CD4-positive, alpha-beta T cell (primary cell): ENCODE measurements at regions not wholly inside any gene's neighbourhood (a gene's known extent, or its start where the extent isn't known, plus 50 kb on each side); places are given as distances from the start of the nearest gene placed in this dataset.

Experiments
- ATAC-seq: fragments of 200-7000 bp; cut with Tn5 transposase; one replicate; pipeline ENCODE4 v1.10.0; 2022; ENCODE audit warnings: mild to moderate bottlenecking; ENCODE audit not compliant: poor library complexity
- CTCF ChIA-PET: fragments of 350-600 bp; sonication (Branson Sonifier 250); formaldehyde crosslinking; loops from one replicate; lab custom pipeline; 2021; ENCODE audit warnings: antibody characterized with exemption, inconsistent platforms; lab: Charles Lee
- POLR2A ChIA-PET: fragments of 350-600 bp; sonication (Branson Sonifier 250); formaldehyde crosslinking; loops from one replicate; lab custom pipeline; 2021; ENCODE audit warnings: antibody characterized with exemption, inconsistent platforms; lab: Charles Lee
- DNase-seq, 14 experiments: peaks; one replicate each; pipeline ENCODE4 v3.0.0-alpha.2; 2013 to 2020; ENCODE audit warnings: mixed read lengths in 2 of 14
- H3K27ac ChIP-seq, 2 donors: one replicate each; pipeline versions ENCODE4 v1.5.1 to v1.7.0; 2013; ENCODE audit warnings: low read length in 2 of 2, low read depth in 1 of 2, mild to moderate bottlenecking in 1 of 2
- H3K27me3 ChIP-seq, 2 experiments: 1 replicate in 1 of 2; 2 replicates in 1 of 2; pipeline versions ENCODE4 v1.6.1 to v1.7.0; 2013; ENCODE audit warnings: low read length in 2 of 2, control low read depth in 1 of 2, mild to moderate bottlenecking in 1 of 2, moderate library complexity in 1 of 2; ENCODE audit not compliant: insufficient read depth in 2 of 2, control insufficient read depth in 1 of 2
- H3K36me3 ChIP-seq: one replicate; pipeline ENCODE4 v1.6.1; 2013; ENCODE audit warnings: low read length, control low read depth; ENCODE audit not compliant: insufficient read depth
- H3K4me1 ChIP-seq: one replicate; pipeline ENCODE4 v1.6.1; 2013; ENCODE audit warnings: low read length, control low read depth; ENCODE audit not compliant: insufficient read depth
- H3K4me3 ChIP-seq: one replicate; pipeline ENCODE4 v1.5.1; 2013; ENCODE audit warnings: mild to moderate bottlenecking, low read length, moderate library complexity
- H3K9me3 ChIP-seq, 2 experiments: 1 replicate in 1 of 2; 2 replicates in 1 of 2; pipeline versions ENCODE4 v1.6.1 to v1.7.0; 2013; ENCODE audit warnings: low read length in 2 of 2, mild to moderate bottlenecking in 2 of 2, control low read depth in 1 of 2, moderate library complexity in 1 of 2; ENCODE audit not compliant: control insufficient read depth in 1 of 2, insufficient read depth in 1 of 2
- H3K27ac Mint-ChIP-seq: one replicate; pipeline ENCODE4 v1.8.0; 2020; ENCODE audit warnings: mixed read lengths
- H3K27me3 Mint-ChIP-seq: one replicate; pipeline ENCODE4 v1.8.0; 2021; ENCODE audit warnings: mixed read lengths
- H3K36me3 Mint-ChIP-seq: one replicate; pipeline ENCODE4 v1.8.0; 2021; ENCODE audit warnings: low read depth, mixed read lengths
- H3K4me1 Mint-ChIP-seq: one replicate; pipeline ENCODE4 v1.8.0; 2021; ENCODE audit warnings: low read depth, mixed read lengths
- H3K4me3 Mint-ChIP-seq: one replicate; pipeline ENCODE4 v1.8.0; 2020; ENCODE audit warnings: mild to moderate bottlenecking, mixed read lengths
- H3K9me3 Mint-ChIP-seq: one replicate; pipeline ENCODE4 v1.8.0; 2020; ENCODE audit warnings: mixed read lengths
- CTCF ChIP-seq: fragments of 200-600 bp; IDR thresholded peaks from one replicate; pipeline ENCODE4 v1.8.0; 2022; ENCODE audit warnings: antibody characterized with exemption, mild to moderate bottlenecking
- intact Hi-C, 2 experiments: fragments of 100-400 bp; cut with DNase I in 1 of 2; cut with micrococcal nuclease in 1 of 2; formaldehyde crosslinking; loops; one replicate each; pipeline versions ENCODE4 v1.15.1 to v1.9.0; 2023 to 2025; cut with DNase I, micrococcal nuclease

GRCh38 chr4:108314900-108315589 is 146.3 kb upstream of the LEF1 start:
- H3K4me3 ChIP-seq = no peak overlapping the region
- Mint-ChIP-seq H3K27me3 (no peaks in the 10 kb centered on the region), H3K9me3 (no peaks in the 10 kb centered on the region), H3K36me3 (no peaks in the 10 kb centered on the region), H3K4me3 (peak overlapping the region; percentile 63), H3K27ac (peak overlapping the region; percentile 1), H3K4me1 (peaks cover 54% of the 10 kb centered on the region)
- intact Hi-C loops = no loop called here
- TF ChIP-seq CTCF = no peak
- ChIA-PET CTCF (no interaction called here), POLR2A (no interaction called here)
- no peaks in the 10 kb centered on the region for H3K9me3 ChIP-seq
- peak in 3 of 14 experiments; percentile 8 to 21 (median 8) for DNase-seq
- no peaks in the 10 kb centered on the region for H3K36me3 ChIP-seq
- no peak overlapping the region for H3K27ac ChIP-seq
- H3K27me3 ChIP-seq = no peaks in the 10 kb centered on the region
- ATAC-seq = no peak
- peaks cover 17% of the 10 kb centered on the region for H3K4me1 ChIP-seq

- no peak for TF ChIP-seq CTCF
- H3K27ac ChIP-seq = no peak overlapping the region
- no peaks in the 10 kb centered on the region for H3K36me3 ChIP-seq
- intact Hi-C loops = no loop called here
- Mint-ChIP-seq H3K4me3 (no peak overlapping the region), H3K9me3 (no peaks in the 10 kb centered on the region), H3K4me1 (peaks cover 54% of the 10 kb centered on the region), H3K27ac (no peak overlapping the region), H3K27me3 (no peaks in the 10 kb centered on the region), H3K36me3 (no peaks in the 10 kb centered on the region)
- no peak for ATAC-seq
- ChIA-PET POLR2A (no interaction called here), CTCF (no interaction called here)
- no peak overlapping the region for H3K4me3 ChIP-seq
- H3K9me3 ChIP-seq = no peaks in the 10 kb centered on the region
- no peak for DNase-seq
- H3K27me3 ChIP-seq = no peaks in the 10 kb centered on the region
- peaks cover 17% of the 10 kb centered on the region for H3K4me1 ChIP-seq
These were observed 145.0 kb upstream of the LEF1 start for GRCh38 chr4:108313546-108314339.

GRCh38 chr4:108311313-108311712 is 142.6 kb upstream of the LEF1 start:
- DNase-seq (no peak), ATAC-seq (no peak)
- Histone ChIP-seq H3K9me3 (no peaks in the 10 kb centered on the region), H3K4me3 (no peak overlapping the region), H3K27ac (no peak overlapping the region), H3K27me3 (no peaks in the 10 kb centered on the region), H3K4me1 (peaks cover 17% of the 10 kb centered on the region), H3K36me3 (no peaks in the 10 kb centered on the region)
- H3K27ac Mint-ChIP-seq = no peak overlapping the region
- CTCF ChIA-PET = no interaction called here
- no peak for TF ChIP-seq CTCF
- H3K9me3 Mint-ChIP-seq = no peaks in the 10 kb centered on the region
- intact Hi-C loops = no loop called here
- no peak overlapping the region for H3K4me3 Mint-ChIP-seq
- H3K36me3 Mint-ChIP-seq = no peaks in the 10 kb centered on the region
- POLR2A ChIA-PET = no interaction called here
- H3K4me1 Mint-ChIP-seq = peaks cover 61% of the 10 kb centered on the region
- no peaks in the 10 kb centered on the region for H3K27me3 Mint-ChIP-seq
